Tibial nerve (tissue), 4 donors: ENCODE measurements at regions not wholly inside any gene's neighbourhood (a gene's known extent, or its start where the extent isn't known, plus 50 kb on each side); places are given as distances from the start of the nearest gene placed in this dataset.

ENCODE experiments used
- CTCF ChIP-seq, 5 experiments: fragments of 200-600 bp in 3 of 5; fragments of 450-650 bp in 2 of 5; sonication (generic) in 3 of 5; IDR thresholded peaks; one replicate each; pipeline ENCODE4 v1.5.1; 2016 to 2019; ENCODE audit warnings: antibody characterized with exemption in 5 of 5, mild to moderate bottlenecking in 3 of 5, moderate library complexity in 2 of 5
- EP300 ChIP-seq, 2 donors: sonication (generic); formaldehyde crosslinking; IDR thresholded peaks; one replicate each; pipeline ENCODE4 v1.6.1; 2017; ENCODE audit warnings: antibody characterized with exemption in 2 of 2, mild to moderate bottlenecking in 1 of 2

DNA sequence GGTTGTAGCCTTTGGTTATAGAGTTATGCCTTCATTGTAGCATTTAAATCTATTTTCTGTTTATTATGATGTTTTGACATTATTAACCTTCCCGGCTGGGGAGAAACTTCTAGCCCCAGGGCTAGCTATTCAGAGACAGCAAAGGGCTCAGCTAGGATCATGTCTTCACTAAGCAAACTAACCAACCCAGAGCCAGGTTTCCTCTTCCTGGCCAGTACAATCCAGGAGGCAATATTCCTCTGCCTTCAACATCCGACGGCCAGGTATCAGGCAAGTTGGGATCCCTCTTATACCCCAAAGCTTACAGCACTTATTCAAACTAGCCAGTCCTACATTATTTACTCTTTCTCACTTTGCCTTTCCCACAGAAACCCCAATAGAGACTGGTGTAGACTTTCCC lies 1060.7 kb upstream of the GHITM start:
- no peak for TF ChIP-seq EP300 (IDR thresholded peaks at IDR 0.05)
- TF ChIP-seq CTCF (IDR thresholded peaks at IDR 0.05), result no peak
